Caco-2 (cell line): ENCODE measurements at regions not wholly inside any gene's neighbourhood (a gene's known extent, or its start where the extent isn't known, plus 50 kb on each side); places are given as distances from the start of the nearest gene placed in this dataset.

Experiments
- BruUV-seq: library from RNA; stranded (reverse); fragments of 400-500 nt; replicated peaks from 2 replicates; lab custom pipeline; 2021; lab: Mats Ljungman, UMichigan
- CTCF ChIA-PET: fragments of 300-600 bp; sonication (Branson Sonifier 250); formaldehyde crosslinking; loops from one replicate; lab custom pipeline; 2022; ENCODE audit warnings: antibody characterized with exemption; lab: Charles Lee
- POLR2A ChIA-PET: fragments of 300-600 bp; sonication (Branson Sonifier 250); formaldehyde crosslinking; loops from one replicate; lab custom pipeline; 2022; ENCODE audit warnings: antibody characterized with exemption; lab: Charles Lee
- DNase-seq, 2 experiments: peaks; one replicate each; pipeline versions ENCODE4 v3.0.0 to v3.0.0-alpha.2; 2020 to 2022
- H3K27me3 ChIP-seq: replicated peaks from 2 replicates; pipeline ENCODE4 v1.6.0; 2011; ENCODE audit warnings: low read length; ENCODE audit not compliant: control insufficient read depth, insufficient read depth
- H3K36me3 ChIP-seq: 2 replicates; pipeline ENCODE4 v1.5.1; 2011; ENCODE audit warnings: low read length; ENCODE audit not compliant: control insufficient read depth, insufficient read depth
- H3K4me1 ChIP-seq: fragments of 250-450 bp; sonication (Bioruptor Pico); 2 replicates; pipeline ENCODE4 v1.5.1; 2020; ENCODE audit warnings: mild to moderate bottlenecking
- H3K4me3 ChIP-seq: 2 replicates; pipeline ENCODE4 v1.5.1; 2011; ENCODE audit warnings: low read depth, mild to moderate bottlenecking, control low read depth, low read length
- H3K9me3 ChIP-seq: fragments of 250-450 bp; sonication (Bioruptor Pico); 2 replicates; pipeline ENCODE4 v1.5.1; 2020; ENCODE audit warnings: mild to moderate bottlenecking, moderate library complexity
- H3K27ac Mint-ChIP-seq: one replicate; pipeline ENCODE4 v1.8.0; 2022; ENCODE audit warnings: mixed read lengths; ENCODE audit not compliant: unreplicated experiment
- H3K27me3 Mint-ChIP-seq: one replicate; pipeline ENCODE4 v1.8.0; 2022; ENCODE audit warnings: mixed read lengths; ENCODE audit not compliant: insufficient read depth, unreplicated experiment
- H3K36me3 Mint-ChIP-seq: one replicate; pipeline ENCODE4 v1.8.0; 2022; ENCODE audit warnings: mild to moderate bottlenecking, mixed read lengths; ENCODE audit not compliant: insufficient read depth, unreplicated experiment
- H3K4me1 Mint-ChIP-seq: one replicate; pipeline ENCODE4 v1.8.0; 2022; ENCODE audit warnings: low read depth, mixed read lengths; ENCODE audit not compliant: unreplicated experiment
- H3K4me3 Mint-ChIP-seq: one replicate; pipeline ENCODE4 v1.8.0; 2022; ENCODE audit warnings: mild to moderate bottlenecking, moderate library complexity, mixed read lengths; ENCODE audit not compliant: unreplicated experiment
- H3K9me3 Mint-ChIP-seq: one replicate; pipeline ENCODE4 v1.8.0; 2022; ENCODE audit warnings: mixed read lengths; ENCODE audit not compliant: unreplicated experiment
- CTCF ChIP-seq, 2 experiments: fragments of 200-600 bp in 1 of 2; IDR thresholded peaks; 1 replicate in 1 of 2; 2 replicates in 1 of 2; pipeline versions ENCODE4 v1.5.1 to v1.8.0; 2011 to 2022; ENCODE audit warnings: antibody characterized with exemption in 1 of 2, control low read depth in 1 of 2, inconsistent platforms in 1 of 2, low read depth in 1 of 2, low read length in 1 of 2, mild to moderate bottlenecking in 1 of 2, moderate library complexity in 1 of 2; ENCODE audit not compliant: insufficient read depth in 1 of 2, severe bottlenecking in 1 of 2, unreplicated experiment in 1 of 2
- intact Hi-C: fragments of 100-400 bp; cut with micrococcal nuclease; formaldehyde crosslinking; loops from one replicate; pipeline ENCODE4 v1.10.0; 2022; ENCODE audit not compliant: unreplicated experiment

- BruUV-seq: no TSS peak
- intact Hi-C loops: no loop called here
- no peak for TF ChIP-seq CTCF (IDR thresholded peaks at IDR 0.05; ENCODE audit: insufficient read depth in 1 of 2, low read depth in 1 of 2, low read length in 1 of 2, severe bottlenecking in 1 of 2, unreplicated experiment in 1 of 2)
- Histone ChIP-seq H3K36me3 (no peaks in the 10 kb centered on the region), H3K27me3 (no peaks in the 10 kb centered on the region; the same call in 1 of the 2 replicates), H3K4me3 (no peak overlapping the region), H3K9me3 (no peaks in the 10 kb centered on the region), H3K4me1 (no peaks in the 10 kb centered on the region)
- ChIA-PET POLR2A (no interaction called here), CTCF (no interaction called here)
- Mint-ChIP-seq H3K27me3 (peaks cover 26% of the 10 kb centered on the region), H3K27ac (no peak overlapping the region), H3K36me3 (no peaks in the 10 kb centered on the region), H3K9me3 (no peaks in the 10 kb centered on the region), H3K4me1 (no peaks in the 10 kb centered on the region), H3K4me3 (no peak overlapping the region)
- DNase-seq: no peak
Measured at GRCh38 chr7:25286756-25287155, 58.5 kb upstream of the NPVF start.

GRCh38 chr7:25287291-25287690 lies 59.0 kb upstream of the NPVF start:
- CTCF ChIA-PET: no interaction called here
- POLR2A ChIA-PET: no interaction called here
- Mint-ChIP-seq H3K4me1 (no peaks in the 10 kb centered on the region), H3K4me3 (no peak overlapping the region), H3K27me3 (peaks cover 23% of the 10 kb centered on the region), H3K9me3 (no peaks in the 10 kb centered on the region), H3K36me3 (no peaks in the 10 kb centered on the region), H3K27ac (no peak overlapping the region)
- BruUV-seq: no TSS peak
- Histone ChIP-seq H3K4me1 (no peaks in the 10 kb centered on the region), H3K27me3 (no peaks in the 10 kb centered on the region; the same call in 1 of the 2 replicates), H3K36me3 (no peaks in the 10 kb centered on the region), H3K9me3 (no peaks in the 10 kb centered on the region), H3K4me3 (no peak overlapping the region)
- DNase-seq: no peak
- intact Hi-C loops: no loop called here
- TF ChIP-seq CTCF (IDR thresholded peaks at IDR 0.05; ENCODE audit: insufficient read depth in 1 of 2, low read depth in 1 of 2, low read length in 1 of 2, severe bottlenecking in 1 of 2, unreplicated experiment in 1 of 2): no peak

GRCh38 chr7:25288556-25289307 lies 60.4 kb upstream of the NPVF start:
- Mint-ChIP-seq H3K4me1 (no peaks in the 10 kb centered on the region), H3K9me3 (no peaks in the 10 kb centered on the region), H3K27ac (no peak overlapping the region), H3K4me3 (no peak overlapping the region), H3K36me3 (no peaks in the 10 kb centered on the region), H3K27me3 (peaks cover 14% of the 10 kb centered on the region)
- no peak for TF ChIP-seq CTCF (IDR thresholded peaks at IDR 0.05; ENCODE audit: insufficient read depth in 1 of 2, low read depth in 1 of 2, low read length in 1 of 2, severe bottlenecking in 1 of 2, unreplicated experiment in 1 of 2)
- H3K27me3 ChIP-seq: no peaks in the 10 kb centered on the region
- ChIA-PET CTCF (interaction anchor here (0.6 kb wide), 1 partner anchor 109 kb away, joined by 4 read pairs; no protein-coding TSS in a partner anchor), POLR2A (no interaction called here)
- BruUV-seq: no TSS peak
- H3K4me3 ChIP-seq: no peak overlapping the region
- H3K36me3 ChIP-seq: no peaks in the 10 kb centered on the region
- intact Hi-C loops: no loop called here
- no peaks in the 10 kb centered on the region for H3K9me3 ChIP-seq
- DNase-seq: no peak
- no peaks in the 10 kb centered on the region for H3K4me1 ChIP-seq
